WTC11 (cell line): ENCODE measurements at regions not wholly inside any gene's neighbourhood (a gene's known extent, or its start where the extent isn't known, plus 50 kb on each side); places are given as distances from the start of the nearest gene placed in this dataset.

ENCODE experiments used
- ATF1 ChIP-seq: sonication (generic); formaldehyde crosslinking; IDR thresholded peaks from 2 replicates; pipeline ENCODE4 v1.8.1; 2023; ENCODE audit warnings: mild to moderate bottlenecking, moderate library complexity, missing genetic modification reagents
- EMX1 ChIP-seq: fragments of 250-450 bp; sonication (Bioruptor Pico); IDR thresholded peaks from 2 replicates; pipeline ENCODE4 v1.8.0; 2021; ENCODE audit warnings: mild to moderate bottlenecking
- ESRRA ChIP-seq: sonication (generic); formaldehyde crosslinking; IDR thresholded peaks from 2 replicates; pipeline ENCODE4 v1.8.1; 2022; ENCODE audit warnings: mild to moderate bottlenecking, missing genetic modification reagents, borderline replicate concordance
- JUN ChIP-seq: sonication (generic); formaldehyde crosslinking; IDR thresholded peaks from 2 replicates; pipeline ENCODE4 v1.8.0; 2023; ENCODE audit warnings: mild to moderate bottlenecking, missing genetic modification reagents
- SMAD3 ChIP-seq: sonication (generic); formaldehyde crosslinking; IDR thresholded peaks from 2 replicates; pipeline ENCODE4 v1.8.0; 2022; ENCODE audit warnings: missing genetic modification reagents, mild to moderate bottlenecking, borderline replicate concordance
- ZNF232 ChIP-seq: sonication (generic); formaldehyde crosslinking; IDR thresholded peaks from 2 replicates; pipeline ENCODE4 v1.8.0; 2022; ENCODE audit warnings: mild to moderate bottlenecking, missing genetic modification reagents
- TF ChIP-seq, protein P1 (sequence below): fragments of 200-600 bp; IDR thresholded peaks from 2 replicates; pipeline ENCODE4 v1.8.0; 2022; ENCODE audit warnings: antibody characterized with exemption
- TF ChIP-seq, protein P2 (sequence below): sonication (generic); formaldehyde crosslinking; IDR thresholded peaks from 2 replicates; pipeline ENCODE4 v1.8.1; 2022; ENCODE audit warnings: missing genetic modification reagents, borderline replicate concordance
- TF ChIP-seq, protein P3 (sequence below): sonication (generic); formaldehyde crosslinking; IDR thresholded peaks from 2 replicates; pipeline ENCODE4 v1.8.1; 2023; ENCODE audit warnings: mild to moderate bottlenecking, missing genetic modification reagents, moderate library complexity
- TF ChIP-seq, protein P4 (sequence below): sonication (generic); formaldehyde crosslinking; conservative IDR thresholded peaks from 2 replicates; pipeline ENCODE4 v1.8.1; 2023; ENCODE audit warnings: mild to moderate bottlenecking, low read depth, missing genetic modification reagents, moderate library complexity
- TF ChIP-seq, protein P5 (sequence below): sonication (generic); formaldehyde crosslinking; IDR thresholded peaks from 2 replicates; pipeline ENCODE4 v1.8.0; 2023; ENCODE audit warnings: missing genetic modification reagents

DNA sequence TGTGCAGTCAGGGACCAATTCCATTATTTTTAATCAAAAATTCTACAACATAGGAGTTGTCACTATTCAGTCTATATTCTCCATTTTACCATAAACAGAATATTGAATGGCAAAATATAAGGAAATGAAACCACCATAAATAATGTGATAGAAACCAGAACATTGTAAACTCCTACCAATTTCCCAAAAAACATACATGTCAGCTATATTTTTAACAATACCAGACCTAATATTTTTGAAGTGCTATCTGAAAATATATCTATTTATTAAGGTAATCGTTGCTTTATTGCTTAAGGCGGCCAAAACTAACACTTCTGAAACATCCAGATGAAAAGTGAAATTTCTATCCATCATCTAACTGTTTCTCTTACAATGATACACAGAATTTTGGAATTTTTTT lies 123.0 kb upstream of the C11orf58 start:
- TF ChIP-seq, protein P1, sequence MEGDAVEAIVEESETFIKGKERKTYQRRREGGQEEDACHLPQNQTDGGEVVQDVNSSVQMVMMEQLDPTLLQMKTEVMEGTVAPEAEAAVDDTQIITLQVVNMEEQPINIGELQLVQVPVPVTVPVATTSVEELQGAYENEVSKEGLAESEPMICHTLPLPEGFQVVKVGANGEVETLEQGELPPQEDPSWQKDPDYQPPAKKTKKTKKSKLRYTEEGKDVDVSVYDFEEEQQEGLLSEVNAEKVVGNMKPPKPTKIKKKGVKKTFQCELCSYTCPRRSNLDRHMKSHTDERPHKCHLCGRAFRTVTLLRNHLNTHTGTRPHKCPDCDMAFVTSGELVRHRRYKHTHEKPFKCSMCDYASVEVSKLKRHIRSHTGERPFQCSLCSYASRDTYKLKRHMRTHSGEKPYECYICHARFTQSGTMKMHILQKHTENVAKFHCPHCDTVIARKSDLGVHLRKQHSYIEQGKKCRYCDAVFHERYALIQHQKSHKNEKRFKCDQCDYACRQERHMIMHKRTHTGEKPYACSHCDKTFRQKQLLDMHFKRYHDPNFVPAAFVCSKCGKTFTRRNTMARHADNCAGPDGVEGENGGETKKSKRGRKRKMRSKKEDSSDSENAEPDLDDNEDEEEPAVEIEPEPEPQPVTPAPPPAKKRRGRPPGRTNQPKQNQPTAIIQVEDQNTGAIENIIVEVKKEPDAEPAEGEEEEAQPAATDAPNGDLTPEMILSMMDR: no peak
- TF ChIP-seq, protein P2, sequence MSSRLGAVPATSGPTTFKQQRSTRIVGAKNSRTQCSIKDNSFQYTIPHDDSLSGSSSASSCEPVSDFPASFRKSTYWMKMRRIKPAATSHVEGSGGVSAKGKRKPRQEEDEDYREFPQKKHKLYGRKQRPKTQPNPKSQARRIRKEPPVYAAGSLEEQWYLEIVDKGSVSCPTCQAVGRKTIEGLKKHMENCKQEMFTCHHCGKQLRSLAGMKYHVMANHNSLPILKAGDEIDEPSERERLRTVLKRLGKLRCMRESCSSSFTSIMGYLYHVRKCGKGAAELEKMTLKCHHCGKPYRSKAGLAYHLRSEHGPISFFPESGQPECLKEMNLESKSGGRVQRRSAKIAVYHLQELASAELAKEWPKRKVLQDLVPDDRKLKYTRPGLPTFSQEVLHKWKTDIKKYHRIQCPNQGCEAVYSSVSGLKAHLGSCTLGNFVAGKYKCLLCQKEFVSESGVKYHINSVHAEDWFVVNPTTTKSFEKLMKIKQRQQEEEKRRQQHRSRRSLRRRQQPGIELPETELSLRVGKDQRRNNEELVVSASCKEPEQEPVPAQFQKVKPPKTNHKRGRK (CRISPR knock-in tag): no peak
- TF ChIP-seq EMX1 (CRISPR knock-in tag): no peak
- TF ChIP-seq, protein P3, sequence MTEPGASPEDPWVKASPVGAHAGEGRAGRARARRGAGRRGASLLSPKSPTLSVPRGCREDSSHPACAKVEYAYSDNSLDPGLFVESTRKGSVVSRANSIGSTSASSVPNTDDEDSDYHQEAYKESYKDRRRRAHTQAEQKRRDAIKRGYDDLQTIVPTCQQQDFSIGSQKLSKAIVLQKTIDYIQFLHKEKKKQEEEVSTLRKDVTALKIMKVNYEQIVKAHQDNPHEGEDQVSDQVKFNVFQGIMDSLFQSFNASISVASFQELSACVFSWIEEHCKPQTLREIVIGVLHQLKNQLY (CRISPR knock-in tag): no peak
- TF ChIP-seq ZNF232: no peak
- TF ChIP-seq SMAD3 (CRISPR knock-in tag): no peak
- TF ChIP-seq JUN (CRISPR knock-in tag): no peak
- no peak for TF ChIP-seq ESRRA
- TF ChIP-seq, protein P4, sequence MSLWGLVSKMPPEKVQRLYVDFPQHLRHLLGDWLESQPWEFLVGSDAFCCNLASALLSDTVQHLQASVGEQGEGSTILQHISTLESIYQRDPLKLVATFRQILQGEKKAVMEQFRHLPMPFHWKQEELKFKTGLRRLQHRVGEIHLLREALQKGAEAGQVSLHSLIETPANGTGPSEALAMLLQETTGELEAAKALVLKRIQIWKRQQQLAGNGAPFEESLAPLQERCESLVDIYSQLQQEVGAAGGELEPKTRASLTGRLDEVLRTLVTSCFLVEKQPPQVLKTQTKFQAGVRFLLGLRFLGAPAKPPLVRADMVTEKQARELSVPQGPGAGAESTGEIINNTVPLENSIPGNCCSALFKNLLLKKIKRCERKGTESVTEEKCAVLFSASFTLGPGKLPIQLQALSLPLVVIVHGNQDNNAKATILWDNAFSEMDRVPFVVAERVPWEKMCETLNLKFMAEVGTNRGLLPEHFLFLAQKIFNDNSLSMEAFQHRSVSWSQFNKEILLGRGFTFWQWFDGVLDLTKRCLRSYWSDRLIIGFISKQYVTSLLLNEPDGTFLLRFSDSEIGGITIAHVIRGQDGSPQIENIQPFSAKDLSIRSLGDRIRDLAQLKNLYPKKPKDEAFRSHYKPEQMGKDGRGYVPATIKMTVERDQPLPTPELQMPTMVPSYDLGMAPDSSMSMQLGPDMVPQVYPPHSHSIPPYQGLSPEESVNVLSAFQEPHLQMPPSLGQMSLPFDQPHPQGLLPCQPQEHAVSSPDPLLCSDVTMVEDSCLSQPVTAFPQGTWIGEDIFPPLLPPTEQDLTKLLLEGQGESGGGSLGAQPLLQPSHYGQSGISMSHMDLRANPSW: no peak
- TF ChIP-seq ATF1 (CRISPR knock-in tag): no peak
- TF ChIP-seq, protein P5, sequence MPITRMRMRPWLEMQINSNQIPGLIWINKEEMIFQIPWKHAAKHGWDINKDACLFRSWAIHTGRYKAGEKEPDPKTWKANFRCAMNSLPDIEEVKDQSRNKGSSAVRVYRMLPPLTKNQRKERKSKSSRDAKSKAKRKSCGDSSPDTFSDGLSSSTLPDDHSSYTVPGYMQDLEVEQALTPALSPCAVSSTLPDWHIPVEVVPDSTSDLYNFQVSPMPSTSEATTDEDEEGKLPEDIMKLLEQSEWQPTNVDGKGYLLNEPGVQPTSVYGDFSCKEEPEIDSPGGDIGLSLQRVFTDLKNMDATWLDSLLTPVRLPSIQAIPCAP (CRISPR knock-in tag): no peak
